ENCODE measurements at regions not wholly inside any gene's neighbourhood (a gene's known extent, or its start where the extent isn't known, plus 50 kb on each side); places are given as distances from the start of the nearest gene placed in this dataset.
"Not testable (repeated sequence)": the region's sequence is repeated elsewhere in the genome, so short reads cannot be mapped to it uniquely, and the experiment has no call there.

DNA sequence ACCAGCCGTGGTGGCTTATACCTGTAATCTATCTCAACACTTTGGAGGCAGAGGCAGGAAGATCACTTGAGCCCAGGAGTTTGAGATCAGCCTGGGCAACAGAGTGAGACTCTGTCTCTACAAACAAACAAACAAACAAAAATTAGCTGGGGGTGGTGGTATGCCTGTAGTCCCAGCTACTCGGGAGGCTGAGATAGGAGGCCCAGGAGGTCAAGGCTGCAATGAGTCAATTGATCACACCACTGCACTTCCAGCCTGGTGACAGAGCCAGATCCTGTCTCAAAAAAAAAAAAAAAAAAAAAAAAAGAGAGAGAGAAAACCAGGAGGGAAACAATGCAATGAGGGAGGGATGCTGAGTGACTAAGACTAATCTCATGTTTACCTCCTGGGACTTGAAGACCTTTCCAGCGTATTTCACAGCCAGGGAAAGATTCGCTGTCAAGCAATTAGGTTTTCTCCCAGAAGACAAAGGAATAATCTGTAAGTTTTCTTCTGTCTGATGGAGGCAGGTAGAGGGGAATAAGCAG is 51.1 kb upstream of the MIER3 start:
- no peak for DNase-seq

DNA sequence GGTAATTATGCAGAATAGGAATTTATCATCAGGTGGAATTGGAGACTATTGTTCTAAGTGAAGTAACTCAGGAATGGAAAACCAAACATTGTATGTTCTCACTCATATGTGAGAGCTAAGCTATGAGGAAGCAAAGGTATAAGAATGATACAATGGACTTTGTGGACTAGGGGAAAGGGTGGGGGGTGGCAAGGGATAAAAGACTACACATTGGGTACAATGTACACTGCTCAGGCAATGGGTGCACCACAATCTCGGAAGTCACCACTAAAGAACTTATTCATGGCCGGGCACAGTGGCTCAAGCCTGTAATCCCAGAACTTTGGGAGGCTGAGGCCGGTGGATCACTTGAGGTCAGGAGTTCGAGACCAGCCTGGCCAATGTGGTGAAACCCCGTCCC is 51.6 kb upstream of the MIER3 start:
- DNase-seq = not testable (repeated sequence)

DNA sequence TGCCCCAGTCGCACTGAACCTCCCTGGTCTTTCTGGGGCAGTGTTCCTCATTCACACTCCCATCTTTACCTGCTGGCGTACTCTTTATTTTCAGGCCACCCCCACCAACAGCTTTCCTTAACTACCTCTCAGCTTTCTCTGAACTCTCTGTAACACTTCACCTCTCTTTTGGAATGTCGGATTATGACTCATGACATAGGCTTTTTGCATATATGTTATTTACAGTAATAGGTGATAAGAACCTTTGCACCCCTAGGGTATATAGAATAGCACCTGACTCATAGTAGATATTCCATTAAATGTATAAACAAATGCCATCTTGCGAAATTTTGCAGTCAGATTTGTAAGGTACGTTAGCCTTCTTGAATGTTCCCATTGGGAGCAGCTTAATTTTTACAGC is 52.9 kb upstream of the MIER3 start:
- DNase-seq = no peak

DNA sequence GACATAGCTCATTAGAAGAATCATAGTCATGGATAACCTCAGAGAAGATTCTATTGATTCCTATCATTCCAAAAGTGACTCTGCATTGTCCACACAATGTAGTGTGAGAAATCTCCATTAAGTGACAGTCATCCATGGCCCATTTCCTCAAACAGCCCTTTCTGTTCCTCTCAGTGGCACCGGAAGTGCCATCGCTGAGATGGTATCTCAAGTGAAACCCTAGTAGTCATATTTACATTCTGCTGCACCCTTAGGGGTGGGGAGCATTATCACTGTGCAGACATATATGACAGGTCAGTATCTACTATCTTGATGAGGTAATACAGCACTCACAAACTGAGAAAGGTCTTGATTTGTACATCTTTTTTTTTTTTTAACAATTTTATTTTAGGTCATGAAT is 55.4 kb upstream of the MIER3 start:
- DNase-seq = no peak

DNA sequence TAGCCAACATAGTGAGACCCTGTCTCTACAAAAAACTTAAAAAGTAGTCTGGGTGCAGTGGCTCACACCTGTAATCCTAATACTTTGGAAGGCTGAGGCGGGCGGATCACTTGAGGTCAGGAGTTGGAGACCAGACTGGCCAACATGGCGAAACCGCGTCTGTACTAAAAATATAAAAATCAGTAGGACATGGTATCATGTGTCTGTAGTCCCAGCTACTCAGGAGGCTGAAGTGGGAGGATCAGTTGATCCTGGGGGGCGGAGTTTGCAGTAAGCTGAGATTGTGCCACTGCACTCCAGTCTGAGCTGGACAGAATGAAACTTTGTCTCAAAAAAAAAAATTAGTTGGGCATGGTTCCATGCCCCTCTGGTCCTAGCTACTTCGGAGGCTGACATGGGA is 57.9 kb upstream of the MIER3 start:
- DNase-seq = no peak

DNA sequence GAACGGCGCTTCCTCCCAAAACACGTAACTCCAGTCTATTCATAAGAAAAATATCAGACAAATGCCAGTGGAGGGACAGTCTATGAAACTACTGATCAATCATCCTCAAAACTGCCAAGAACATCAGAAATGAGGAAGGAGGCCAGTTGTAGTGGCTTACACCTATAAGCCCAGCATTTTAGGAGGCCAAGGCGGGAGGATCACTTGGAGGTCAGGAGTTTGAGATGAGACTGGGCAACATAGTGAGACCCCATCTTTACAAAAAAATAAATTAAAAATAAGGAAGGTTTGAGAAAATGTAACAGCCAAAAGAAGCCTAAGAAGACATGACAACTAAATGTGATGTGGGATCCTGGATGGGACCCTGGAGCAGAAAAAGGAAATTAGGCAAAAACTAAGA is 58.9 kb upstream of the MIER3 start:
- no peak for DNase-seq

DNA sequence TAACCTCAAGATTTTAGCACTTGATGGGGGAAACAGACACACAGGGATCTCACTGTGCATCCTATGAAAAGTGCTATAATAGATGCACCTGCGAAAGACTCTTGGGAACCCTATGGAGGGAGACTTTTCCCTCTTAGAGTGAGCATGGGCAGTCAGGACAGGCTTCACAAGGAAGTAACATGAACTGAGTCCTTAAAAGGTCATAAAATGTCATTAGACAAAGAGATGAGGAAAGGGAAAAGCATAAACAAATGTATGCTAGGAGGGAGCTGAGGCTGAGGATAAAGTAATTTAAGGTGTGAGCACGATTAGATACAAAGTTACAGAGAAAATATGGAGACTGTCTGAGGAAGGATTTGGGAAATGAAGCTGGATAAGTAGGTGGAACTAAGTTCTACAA is 60.6 kb upstream of the MIER3 start:
- no peak for DNase-seq

DNA sequence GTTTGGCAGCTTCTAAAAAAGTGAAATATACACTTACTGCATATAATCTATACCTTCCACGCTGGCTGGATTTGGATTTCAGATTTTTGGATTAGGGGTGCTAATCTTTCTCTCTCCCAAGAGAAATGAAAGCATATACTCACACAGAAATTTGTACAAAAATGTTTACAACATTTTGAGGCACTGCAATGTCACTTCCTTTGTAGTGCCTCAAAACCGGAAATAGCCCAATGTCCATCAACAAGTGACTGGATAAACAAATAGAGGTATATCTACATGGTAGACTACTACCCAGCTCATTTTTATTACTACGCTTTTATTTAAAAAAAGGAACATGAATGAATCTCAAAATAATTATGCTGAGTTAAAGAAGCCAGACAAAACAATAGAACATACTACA is 74.0 kb upstream of the MIER3 start:
- DNase-seq = no peak

DNA sequence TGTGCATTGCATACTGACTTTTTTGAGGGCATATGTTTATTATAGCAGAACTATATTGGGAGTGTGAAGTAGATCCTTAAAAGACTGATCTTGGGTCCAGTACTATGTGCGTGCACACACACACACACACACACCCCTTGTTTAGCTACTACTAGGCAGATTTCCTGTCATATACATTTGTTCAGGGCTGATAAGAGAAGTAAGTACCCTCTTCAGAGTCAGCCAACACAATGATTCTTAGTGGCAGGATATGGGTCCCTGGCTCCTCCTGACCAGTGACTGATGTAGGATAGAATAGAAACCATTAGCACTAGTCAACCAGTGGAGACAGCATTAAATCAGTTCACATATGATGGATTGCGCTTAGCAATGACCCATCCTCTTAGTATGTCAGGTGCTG is 76.2 kb upstream of the MIER3 start:
- DNase-seq = no peak

DNA sequence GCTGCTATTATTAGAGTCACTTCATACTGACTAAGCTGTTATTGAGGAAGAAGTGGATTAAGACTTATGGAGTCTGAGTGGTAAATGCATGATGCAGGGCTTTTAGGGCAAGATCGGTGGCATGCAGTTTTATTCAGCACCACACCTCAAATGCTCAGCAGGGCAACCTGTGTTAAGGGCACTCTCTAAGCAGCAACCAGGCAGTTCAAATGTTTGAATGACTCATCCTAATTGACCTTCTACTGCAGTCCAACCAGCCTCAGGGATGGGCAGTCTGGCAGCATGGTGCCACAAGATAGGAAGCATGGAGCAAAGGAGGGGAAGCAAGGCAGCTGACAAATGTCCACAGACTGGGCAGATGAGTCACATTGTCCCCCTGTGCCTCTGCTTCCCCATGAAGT is 80.2 kb upstream of the MIER3 start:
- DNase-seq = no peak

DNA sequence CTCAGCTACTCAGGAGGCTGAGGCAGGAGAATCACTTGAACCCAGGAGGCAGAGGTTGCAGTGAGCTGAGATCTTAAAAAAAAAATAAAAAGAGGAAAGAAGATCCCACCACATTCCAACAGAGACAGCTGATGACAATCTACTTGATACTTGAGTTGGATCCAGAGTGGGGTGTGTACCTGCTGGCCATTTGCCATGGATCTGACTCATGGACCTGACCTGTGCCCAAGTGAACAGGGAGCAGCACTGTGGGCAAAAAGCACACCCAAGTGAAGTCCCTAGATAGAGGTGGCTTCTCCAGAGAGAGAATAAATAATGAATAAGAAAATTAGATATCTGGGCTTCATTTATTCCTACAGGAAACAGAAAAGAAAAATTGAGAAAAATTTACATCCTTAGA is 81.2 kb upstream of the MIER3 start:
- DNase-seq = no peak

DNA sequence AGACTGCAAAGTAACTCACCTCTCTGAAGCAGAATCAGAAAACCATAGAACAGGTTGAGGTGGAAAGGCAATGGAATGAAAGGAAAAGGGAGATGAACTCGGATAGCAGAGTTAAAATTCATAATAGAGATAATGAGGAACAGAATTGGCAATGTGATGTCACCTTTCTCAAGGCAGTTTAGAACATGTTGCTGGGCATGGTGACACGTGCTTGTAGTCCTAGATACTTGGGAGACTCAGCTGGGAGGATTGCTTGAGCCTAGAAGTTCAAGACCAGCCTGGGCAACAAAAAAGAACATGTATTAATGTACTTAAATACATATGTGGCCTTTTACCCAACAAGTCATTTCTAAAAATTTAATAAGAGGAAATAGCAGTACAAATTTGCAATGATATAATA is 81.6 kb upstream of the MIER3 start:
- DNase-seq = no peak

DNA sequence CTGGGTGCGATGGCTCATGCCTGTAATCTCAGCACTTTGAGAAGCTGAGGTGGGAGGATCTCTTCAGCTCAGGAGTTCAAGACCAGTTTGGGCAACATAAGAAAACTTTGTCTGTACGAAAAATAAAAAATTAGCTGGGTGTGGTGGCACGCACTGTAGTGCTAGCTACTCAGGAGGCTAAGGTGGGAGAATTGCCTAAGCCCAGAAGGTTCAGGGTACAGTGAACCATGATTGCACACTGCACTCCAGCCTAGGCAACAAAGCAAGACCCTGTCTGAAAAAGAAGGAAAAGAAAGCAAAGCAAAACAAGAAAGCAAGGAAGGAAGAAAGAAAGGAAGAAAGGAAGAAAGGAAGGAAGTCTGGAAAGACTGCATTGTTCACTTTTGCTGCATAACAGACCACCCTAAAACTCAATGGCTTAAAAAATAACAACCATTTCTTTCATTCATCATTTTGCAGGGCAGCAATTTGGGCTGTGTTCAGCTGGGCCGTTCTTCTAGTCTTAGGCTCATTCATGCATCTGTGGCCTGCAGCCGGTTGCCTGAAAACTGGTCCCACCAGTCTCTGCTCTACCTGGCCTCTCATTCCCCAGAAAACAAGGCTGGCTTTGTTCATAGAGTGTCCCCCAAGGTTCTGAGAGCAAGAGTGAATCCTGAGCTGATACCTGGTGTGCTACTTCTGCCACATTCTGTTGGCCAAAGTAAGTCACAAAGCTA is 82.4 kb upstream of the MIER3 start:
- no peak for DNase-seq

DNA sequence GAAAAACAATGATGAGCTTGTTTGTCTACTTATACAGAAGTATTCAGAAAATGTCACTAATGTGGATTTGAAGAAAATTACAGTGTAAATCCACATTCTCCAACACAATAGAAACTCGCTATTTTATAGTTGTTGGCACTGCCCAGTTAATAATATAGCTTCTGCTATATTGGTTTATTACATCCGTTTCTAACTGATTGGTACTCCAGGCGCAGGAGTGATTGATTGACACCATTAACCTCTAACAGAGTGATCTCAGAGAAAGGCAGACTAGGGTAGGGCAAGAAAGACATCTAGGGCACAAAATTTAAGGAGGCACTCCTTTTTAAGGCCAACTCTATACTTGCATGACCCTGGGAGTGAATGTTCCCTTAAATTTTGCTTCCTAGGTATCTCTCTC is 84.0 kb upstream of the MIER3 start:
- DNase-seq = no peak

DNA sequence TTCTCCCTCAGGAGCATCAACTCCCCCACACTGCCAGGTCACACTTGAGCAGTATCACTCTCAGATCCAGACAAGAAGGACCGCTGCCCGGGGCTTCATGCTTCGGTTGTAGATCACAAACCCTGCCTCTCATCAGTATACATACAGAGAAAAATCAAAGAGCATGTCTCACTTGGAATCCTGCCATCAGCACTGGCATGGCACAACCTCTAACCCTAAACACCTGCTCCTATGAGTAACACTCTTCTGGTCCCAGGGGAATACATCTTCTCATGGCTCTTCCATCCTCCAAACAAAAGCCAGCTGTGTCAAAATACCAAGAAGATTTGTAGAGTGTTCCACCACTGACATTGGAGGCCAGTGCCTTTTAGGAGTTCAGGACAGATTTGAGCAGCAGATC is 84.8 kb upstream of the MIER3 start:
- no peak for DNase-seq

DNA sequence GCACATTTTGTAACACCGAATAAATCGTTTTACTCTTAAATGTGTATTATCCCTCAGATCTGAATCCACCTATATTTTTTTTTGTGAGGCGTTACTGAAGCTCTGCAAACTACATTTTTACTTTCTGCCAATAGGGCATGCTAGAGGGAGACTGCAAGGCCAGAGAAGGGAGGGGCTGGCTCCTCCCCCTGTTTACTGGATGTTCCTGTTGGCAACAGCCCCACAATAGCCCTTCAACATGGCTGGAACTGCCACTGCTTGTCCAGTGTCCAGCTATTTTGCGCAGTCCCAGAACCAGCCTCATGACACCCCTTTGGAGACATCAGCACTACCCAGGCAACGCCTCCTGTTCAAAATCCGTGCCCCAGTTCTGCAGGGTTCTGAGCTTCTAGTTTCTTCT is 85.4 kb upstream of the MIER3 start:
- no peak for DNase-seq

DNA sequence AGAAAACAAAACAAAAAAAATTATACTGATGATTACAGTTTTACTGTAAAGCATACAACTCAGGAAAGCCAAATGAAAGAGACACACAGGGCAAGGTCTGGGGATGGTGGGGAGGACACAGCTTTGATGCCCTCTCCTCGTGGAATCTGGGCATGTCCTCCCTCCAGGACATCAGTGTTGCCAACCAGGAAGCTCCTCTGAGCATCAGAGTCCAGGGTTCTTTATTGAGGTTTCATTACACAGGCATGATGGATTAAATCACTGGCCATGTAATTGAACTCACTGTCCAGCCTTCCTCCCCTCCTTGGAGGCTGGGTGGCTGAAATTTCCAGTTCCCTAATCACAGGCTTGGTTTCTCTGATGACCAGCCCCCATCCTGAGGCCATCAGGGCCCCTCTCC is 89.6 kb upstream of the MIER3 start:
- no peak for DNase-seq

DNA sequence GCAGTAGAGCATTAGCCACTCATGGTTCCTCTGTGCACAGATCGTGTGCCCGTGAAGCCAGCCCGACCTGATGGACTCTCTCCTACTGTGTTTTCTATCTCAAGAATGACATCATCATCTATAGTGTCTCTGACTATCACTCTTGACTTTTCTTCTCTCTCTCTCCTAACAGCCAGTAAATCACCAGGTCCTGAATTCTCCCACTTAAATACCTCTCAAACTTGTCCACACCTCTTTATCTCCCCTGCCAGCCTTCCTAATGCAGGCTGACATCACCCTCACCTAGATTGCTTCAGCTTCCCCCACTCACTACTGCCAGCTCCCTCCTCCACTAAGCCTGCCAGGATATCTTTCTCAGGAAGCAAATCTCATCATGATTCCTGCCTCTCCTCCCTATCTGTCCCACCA is 90.6 kb upstream of the MIER3 start:
- DNase-seq = no peak

DNA sequence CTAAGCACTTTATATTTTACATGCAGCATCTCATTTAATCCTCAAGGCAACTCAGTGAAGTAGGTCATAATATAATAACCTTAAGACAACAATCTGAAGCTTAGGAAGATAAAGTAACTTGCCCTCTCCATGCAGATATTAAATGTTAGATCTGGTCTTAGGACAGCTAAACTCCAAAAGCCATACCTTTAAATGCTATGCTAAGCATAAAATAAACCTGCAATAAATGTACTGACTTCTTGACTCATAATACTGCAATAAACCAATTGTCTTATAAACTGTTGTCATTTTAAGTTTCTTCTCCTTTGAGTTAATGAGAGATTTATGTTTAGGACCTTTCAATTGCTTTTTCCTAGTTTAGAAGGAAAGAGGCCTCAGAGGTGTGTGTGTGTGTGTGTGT is 102.2 kb upstream of the MIER3 start:
- DNase-seq = no peak

DNA sequence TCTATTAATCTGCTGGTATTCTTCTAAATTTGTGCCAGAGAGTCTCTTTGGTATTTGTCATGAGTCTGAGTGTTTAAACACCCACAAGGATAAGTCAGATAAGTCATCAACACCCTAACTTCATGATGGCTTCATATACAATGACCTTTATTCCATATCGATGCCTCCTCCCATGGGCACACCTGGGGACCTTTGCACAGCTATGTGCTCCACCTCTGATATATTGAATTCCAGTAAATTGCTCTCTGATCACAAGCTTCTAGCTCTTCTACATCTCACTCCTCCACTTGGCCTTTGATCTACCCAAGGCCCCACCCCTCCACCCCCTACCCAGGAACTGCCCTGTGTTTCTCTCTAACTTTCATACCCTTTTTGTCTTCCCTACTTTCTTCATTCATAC is 102.7 kb upstream of the MIER3 start:
- no peak for DNase-seq

DNA sequence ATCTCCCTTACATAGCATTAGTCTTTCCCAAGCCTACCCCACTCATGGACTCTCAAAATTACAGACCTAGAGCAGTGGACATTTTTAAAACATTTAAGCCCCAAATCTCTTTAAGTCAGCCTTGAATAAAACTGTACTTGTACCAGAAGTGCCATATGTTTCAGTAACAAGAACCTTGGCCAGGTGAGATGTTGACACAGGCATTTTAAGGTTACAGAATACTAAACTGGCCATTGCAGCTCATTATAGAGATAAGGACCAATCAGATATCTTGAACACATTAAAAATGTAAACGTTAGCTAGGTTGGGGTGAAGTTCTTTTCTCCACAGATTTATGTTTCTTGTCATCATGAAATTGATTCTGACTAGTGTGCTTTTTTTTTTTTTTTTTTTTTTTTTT is 103.8 kb upstream of the MIER3 start:
- no peak for DNase-seq

DNA sequence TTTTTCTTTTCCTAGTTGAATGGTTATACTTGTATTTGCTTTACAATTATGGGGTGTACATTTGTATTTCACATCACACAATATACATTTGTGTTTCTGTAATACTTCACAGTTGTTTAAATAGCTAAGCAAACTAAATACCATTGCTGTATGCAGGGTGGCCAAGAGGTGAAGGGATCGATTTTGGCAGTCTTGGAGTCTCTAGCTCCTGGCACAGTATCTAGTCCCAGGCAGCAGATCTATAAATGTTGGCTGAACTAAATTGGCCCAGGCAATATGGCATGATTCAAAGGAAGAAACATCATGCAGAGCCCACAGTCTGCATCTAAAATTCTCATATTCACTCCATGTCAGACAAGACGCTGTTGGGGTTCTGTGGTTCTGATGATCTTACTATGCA is 110.1 kb upstream of the GPBP1 start:
- no peak for DNase-seq

DNA sequence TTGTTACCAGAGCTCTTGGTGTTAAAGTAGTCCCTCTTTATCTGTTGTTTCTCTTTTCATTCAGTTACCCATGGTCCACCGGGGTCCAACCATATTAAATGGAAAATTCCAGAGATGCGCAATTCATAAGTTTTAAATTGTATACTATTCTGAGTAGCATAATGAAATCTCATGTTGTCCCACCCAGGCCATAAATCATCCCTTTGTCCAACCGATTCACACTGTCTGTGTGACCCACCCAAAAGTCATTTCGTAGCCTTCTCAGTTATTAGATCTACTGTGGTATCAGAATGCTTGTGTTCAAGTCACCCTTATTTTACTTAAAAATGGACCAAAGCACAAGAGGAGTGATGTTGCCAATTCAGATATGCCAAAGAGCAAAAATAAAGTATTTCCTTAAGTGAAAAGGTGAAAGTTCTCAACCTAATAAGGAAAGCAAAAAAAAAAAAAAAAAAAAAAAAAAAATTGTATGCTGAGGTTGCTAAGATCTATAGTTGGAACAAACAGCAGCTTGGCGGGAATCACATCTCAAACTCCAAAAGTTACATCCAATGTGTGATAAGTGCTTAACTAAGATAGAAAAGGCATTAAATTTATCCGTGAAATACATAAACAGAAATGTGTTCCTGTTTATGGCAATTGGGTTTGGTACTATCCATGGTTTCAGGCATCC is 106.8 kb upstream of the GPBP1 start:
- no peak for DNase-seq

DNA sequence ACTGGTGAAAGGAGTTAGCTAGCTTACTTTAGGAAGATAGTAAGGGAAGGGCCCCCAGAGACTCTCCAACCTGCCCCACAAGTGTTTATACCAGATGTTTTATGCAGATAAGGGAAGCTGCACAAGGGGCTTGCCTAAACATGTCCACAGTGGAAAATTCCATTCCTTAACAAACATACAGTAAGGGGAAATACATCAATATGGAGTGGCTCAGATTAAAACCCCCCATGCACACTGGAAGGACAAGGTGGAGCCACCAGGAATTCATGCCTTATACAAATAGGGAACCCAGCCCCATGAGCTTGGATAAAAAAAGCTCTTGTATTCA is 106.3 kb upstream of the GPBP1 start:
- DNase-seq = no peak
